ENCODE measurements at regions not wholly inside any gene's neighbourhood (a gene's known extent, or its start where the extent isn't known, plus 50 kb on each side); places are given as distances from the start of the nearest gene placed in this dataset.

GRCh38 chr3:135645541-135645940 is 320.0 kb upstream of the PPP2R3A start:
- no peaks in the 10 kb centered on the region for H3K36me3 ChIP-seq
- DNase-seq (ENCODE audit: low spot score) (no peak), ATAC-seq (ENCODE audit: insufficient number of reproducible peaks, low FRiP score, low read depth) (no peak)
- H3K4me1 ChIP-seq (ENCODE audit: control insufficient read depth in 1 of 2, low read depth in 2 of 2): no peaks in the 10 kb centered on the region
- H3K9me3 ChIP-seq: no peaks in the 10 kb centered on the region
- TF ChIP-seq CTCF (IDR thresholded peaks at IDR 0.05): no peak
- no peaks in the 10 kb centered on the region for H3K27me3 ChIP-seq (replicated peaks; ENCODE audit: insufficient read depth)
- H3K4me3 ChIP-seq: no peak overlapping the region
- no peak overlapping the region for H3K27ac ChIP-seq

- TF ChIP-seq CTCF (IDR thresholded peaks at IDR 0.05): no peak
- DNase-seq (ENCODE audit: low spot score) (no peak), ATAC-seq (ENCODE audit: insufficient number of reproducible peaks, low FRiP score, low read depth) (no peak)
- Histone ChIP-seq H3K9me3 (no peaks in the 10 kb centered on the region), H3K27ac (no peak overlapping the region), H3K4me1 (ENCODE audit: control insufficient read depth in 1 of 2, low read depth in 2 of 2) (no peaks in the 10 kb centered on the region), H3K36me3 (no peaks in the 10 kb centered on the region), H3K27me3 (replicated peaks; ENCODE audit: insufficient read depth) (no peaks in the 10 kb centered on the region), H3K4me3 (no peak overlapping the region)
Observed at GRCh38 chr3:135646873-135647272, 318.7 kb upstream of the PPP2R3A start.

- DNase-seq (ENCODE audit: low spot score) (no peak), ATAC-seq (ENCODE audit: insufficient number of reproducible peaks, low FRiP score, low read depth) (peak; percentile 20)
- TF ChIP-seq CTCF (IDR thresholded peaks at IDR 0.05): no peak
- no peak overlapping the region for H3K4me3 ChIP-seq
- H3K9me3 ChIP-seq: no peaks in the 10 kb centered on the region
- H3K27me3 ChIP-seq (replicated peaks; ENCODE audit: insufficient read depth): no peaks in the 10 kb centered on the region
- no peaks in the 10 kb centered on the region for H3K36me3 ChIP-seq
- H3K27ac ChIP-seq: no peak overlapping the region
- H3K4me1 ChIP-seq (ENCODE audit: control insufficient read depth in 1 of 2, low read depth in 2 of 2): no peaks in the 10 kb centered on the region
Observed at GRCh38 chr3:135649361-135649760, 316.2 kb upstream of the PPP2R3A start.

- H3K36me3 ChIP-seq: no peaks in the 10 kb centered on the region
- ATAC-seq (ENCODE audit: insufficient number of reproducible peaks, low FRiP score, low read depth) (no peak), DNase-seq (ENCODE audit: low spot score) (no peak)
- H3K27me3 ChIP-seq (replicated peaks; ENCODE audit: insufficient read depth): no peaks in the 10 kb centered on the region
- no peak overlapping the region for H3K27ac ChIP-seq
- no peaks in the 10 kb centered on the region for H3K4me1 ChIP-seq (ENCODE audit: control insufficient read depth in 1 of 2, low read depth in 2 of 2)
- no peaks in the 10 kb centered on the region for H3K9me3 ChIP-seq
- H3K4me3 ChIP-seq: no peak overlapping the region
- no peak for TF ChIP-seq CTCF (IDR thresholded peaks at IDR 0.05)
Observed at GRCh38 chr3:135650309-135650708, 315.2 kb upstream of the PPP2R3A start.

GRCh38 chr3:135652388-135652787 is 313.1 kb upstream of the PPP2R3A start:
- no peak for ATAC-seq (ENCODE audit: insufficient number of reproducible peaks, low FRiP score, low read depth)
- no peak for TF ChIP-seq CTCF (IDR thresholded peaks at IDR 0.05)

More at GRCh38 chr3:135652388-135652787, 313.1 kb upstream of the PPP2R3A start:
- Histone ChIP-seq H3K27me3 (replicated peaks; ENCODE audit: insufficient read depth) (no peaks in the 10 kb centered on the region), H3K4me1 (ENCODE audit: control insufficient read depth in 1 of 2, low read depth in 2 of 2) (no peaks in the 10 kb centered on the region), H3K36me3 (no peaks in the 10 kb centered on the region), H3K9me3 (no peaks in the 10 kb centered on the region), H3K4me3 (no peak overlapping the region), H3K27ac (no peak overlapping the region)
- DNase-seq (ENCODE audit: low spot score): no peak
